ENCODE measurements at regions not wholly inside any gene's neighbourhood (a gene's known extent, or its start where the extent isn't known, plus 50 kb on each side); places are given as distances from the start of the nearest gene placed in this dataset.

DNA sequence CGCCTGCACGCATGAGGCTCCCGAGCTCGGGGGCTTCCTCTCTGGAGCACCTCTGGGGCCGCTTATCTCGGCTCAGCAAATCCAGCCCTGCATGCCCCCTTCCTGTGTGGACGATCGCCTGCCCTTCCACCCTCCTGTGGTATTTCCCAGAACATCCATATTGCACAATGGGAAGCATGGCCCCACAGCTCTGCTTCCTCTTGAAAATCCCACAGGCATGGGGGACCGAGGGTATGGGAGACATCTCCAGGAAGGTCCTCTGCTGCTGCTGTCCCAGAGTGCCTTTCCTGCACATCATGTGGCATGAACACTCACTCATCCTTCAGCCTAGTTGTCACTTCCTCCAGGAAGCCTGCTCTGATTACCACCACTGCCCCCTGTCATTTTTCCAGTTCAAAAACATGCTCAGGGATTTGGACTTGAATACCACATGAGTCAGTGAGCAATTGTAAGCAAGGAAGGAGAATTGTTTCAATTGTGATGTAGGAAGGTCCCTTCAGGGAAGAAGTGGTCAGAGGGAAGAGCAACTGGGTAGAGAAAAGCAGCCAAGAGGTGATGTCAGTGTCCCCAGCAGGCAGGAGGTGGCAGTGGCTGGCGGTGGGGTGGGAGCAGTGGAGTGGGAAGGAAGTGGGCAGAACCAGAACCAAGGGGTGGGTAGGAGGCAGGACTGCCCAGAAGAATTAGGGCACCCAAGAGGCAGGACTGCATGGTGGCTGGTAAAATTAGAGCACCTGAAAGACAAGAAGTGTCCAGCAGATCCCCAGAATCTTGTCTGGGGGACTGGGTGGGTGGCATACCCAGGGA, 67.5 kb upstream of the ZMIZ1 start:
- Histone ChIP-seq H3K9me3 (no peaks in the 10 kb centered on the region), H3K27me3 (ENCODE audit: insufficient read depth in 3 of 3, low read length in 2 of 3) (no peaks in the 10 kb centered on the region), H3K36me3 (ENCODE audit: insufficient read depth in 1 of 2, low read depth in 1 of 2) (no peaks in the 10 kb centered on the region), H3K27ac (peak overlapping the region; percentile 21), H3K4me1 (peaks cover 43% of the 10 kb centered on the region), H3K4me3 (no peak overlapping the region)
- WGBS, 3 donors: 64 to 76% (median 67%) methylated on average over 10 of the region's 10 CpGs
- peak in 1 of 2 donors; percentile 55 for DNase-seq
- intact Hi-C loops (cut with DNase I): no loop called here
- TF ChIP-seq, protein P1, sequence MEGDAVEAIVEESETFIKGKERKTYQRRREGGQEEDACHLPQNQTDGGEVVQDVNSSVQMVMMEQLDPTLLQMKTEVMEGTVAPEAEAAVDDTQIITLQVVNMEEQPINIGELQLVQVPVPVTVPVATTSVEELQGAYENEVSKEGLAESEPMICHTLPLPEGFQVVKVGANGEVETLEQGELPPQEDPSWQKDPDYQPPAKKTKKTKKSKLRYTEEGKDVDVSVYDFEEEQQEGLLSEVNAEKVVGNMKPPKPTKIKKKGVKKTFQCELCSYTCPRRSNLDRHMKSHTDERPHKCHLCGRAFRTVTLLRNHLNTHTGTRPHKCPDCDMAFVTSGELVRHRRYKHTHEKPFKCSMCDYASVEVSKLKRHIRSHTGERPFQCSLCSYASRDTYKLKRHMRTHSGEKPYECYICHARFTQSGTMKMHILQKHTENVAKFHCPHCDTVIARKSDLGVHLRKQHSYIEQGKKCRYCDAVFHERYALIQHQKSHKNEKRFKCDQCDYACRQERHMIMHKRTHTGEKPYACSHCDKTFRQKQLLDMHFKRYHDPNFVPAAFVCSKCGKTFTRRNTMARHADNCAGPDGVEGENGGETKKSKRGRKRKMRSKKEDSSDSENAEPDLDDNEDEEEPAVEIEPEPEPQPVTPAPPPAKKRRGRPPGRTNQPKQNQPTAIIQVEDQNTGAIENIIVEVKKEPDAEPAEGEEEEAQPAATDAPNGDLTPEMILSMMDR (IDR thresholded peaks at IDR 0.05): no peak
- ATAC-seq: peak in 2 of 4 donors; percentile 33 to 42

DNA sequence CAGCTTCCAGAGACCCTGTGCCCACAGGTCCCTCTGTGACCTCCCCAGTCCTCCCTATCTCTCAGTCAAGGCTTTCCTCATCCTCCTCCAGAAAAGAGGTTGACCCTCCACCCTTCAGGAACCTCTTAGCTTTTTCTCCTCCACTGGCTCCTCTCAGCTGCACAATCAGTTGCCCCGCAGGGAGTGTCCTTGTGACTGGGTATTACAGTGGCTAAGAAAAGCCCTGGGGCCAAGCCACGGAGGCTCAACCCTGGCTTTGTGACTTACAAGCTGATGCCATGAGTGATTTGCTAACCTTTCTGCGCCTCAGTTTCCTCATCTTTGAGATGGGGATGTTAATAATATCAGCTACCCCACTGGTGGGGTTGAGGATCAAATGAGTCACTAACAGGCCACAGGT, 66.4 kb upstream of the ZMIZ1 start:
- no peaks in the 10 kb centered on the region for H3K27me3 ChIP-seq (ENCODE audit: insufficient read depth in 3 of 3, low read length in 2 of 3)
- ATAC-seq: peak in 2 of 4 donors; percentile 47 to 49
- H3K9me3 ChIP-seq: no peaks in the 10 kb centered on the region
- no peak overlapping the region for H3K27ac ChIP-seq
- 57 to 83% (median 58%) methylated on average over 3 of the region's 3 CpGs for WGBS, 3 donors
- DNase-seq: peak in 1 of 2 donors; percentile 61
- TF ChIP-seq, protein P1 (IDR thresholded peaks at IDR 0.05): no peak
- H3K4me1 ChIP-seq: peaks cover 44% of the 10 kb centered on the region
- H3K36me3 ChIP-seq (ENCODE audit: insufficient read depth in 1 of 2, low read depth in 1 of 2): no peaks in the 10 kb centered on the region
- intact Hi-C loops (cut with DNase I): no loop called here
- H3K4me3 ChIP-seq: no peak overlapping the region

DNA sequence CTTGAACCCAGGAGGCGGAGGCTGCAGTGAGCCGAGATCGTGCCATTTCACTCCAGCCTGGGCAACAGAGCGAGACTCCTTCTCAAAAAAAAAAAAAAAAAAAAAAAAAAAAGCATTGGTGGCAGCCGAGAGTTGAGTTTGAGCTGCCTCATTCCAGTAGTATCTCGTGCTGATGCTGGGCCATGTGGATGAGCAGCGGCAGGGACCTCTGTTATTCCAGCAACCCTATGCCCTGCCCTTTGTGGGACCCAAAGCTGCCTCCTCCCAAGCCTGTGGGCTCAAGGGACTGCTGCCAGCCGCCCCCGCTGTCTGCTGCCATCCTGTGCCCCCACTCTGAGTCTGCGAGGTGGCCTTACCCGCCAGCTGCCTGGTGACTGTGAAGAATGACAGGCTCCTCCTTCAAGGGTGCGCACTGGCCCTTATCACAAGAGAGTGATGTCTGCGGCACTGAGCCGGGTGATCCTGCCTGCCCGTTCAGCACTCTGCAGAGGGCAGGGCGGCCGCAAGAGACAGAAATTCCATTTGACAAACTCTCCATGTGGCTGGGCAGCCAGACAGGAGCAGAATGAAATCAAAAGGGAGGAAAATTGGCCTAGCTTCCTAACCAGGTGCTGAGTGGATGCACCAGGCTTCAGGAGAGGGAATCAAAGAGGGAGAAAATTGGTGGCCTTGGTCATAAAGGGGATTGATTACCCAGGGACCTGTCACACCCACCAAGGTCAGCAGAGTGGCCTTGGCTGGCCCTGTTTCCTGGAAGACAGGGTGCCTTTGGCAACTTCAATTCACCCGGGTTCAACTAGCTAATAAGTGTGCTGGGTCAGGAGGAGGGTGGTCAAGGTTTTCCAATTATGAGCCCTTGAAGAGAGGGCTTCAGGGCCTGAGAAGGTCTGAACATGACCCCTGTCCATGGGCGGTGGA, 65.3 kb upstream of the ZMIZ1 start:
- peaks cover 44% of the 10 kb centered on the region for H3K4me1 ChIP-seq
- intact Hi-C loops (cut with DNase I): no loop called here
- no peaks in the 10 kb centered on the region for H3K9me3 ChIP-seq
- H3K27me3 ChIP-seq (ENCODE audit: insufficient read depth in 3 of 3, low read length in 2 of 3): no peaks in the 10 kb centered on the region
- no peaks in the 10 kb centered on the region for H3K36me3 ChIP-seq (ENCODE audit: insufficient read depth in 1 of 2, low read depth in 1 of 2)
- WGBS, 3 donors: 77 to 80% (median 79%) methylated on average over 19 of the region's 19 CpGs
- no peak overlapping the region for H3K4me3 ChIP-seq
- H3K27ac ChIP-seq: peak overlapping the region; percentile 76
- peak in 1 of 2 donors; percentile 65 for DNase-seq
- TF ChIP-seq, protein P1 (IDR thresholded peaks at IDR 0.05): no peak
- peak in 3 of 4 donors; percentile 21 to 47 (median 41) for ATAC-seq

DNA sequence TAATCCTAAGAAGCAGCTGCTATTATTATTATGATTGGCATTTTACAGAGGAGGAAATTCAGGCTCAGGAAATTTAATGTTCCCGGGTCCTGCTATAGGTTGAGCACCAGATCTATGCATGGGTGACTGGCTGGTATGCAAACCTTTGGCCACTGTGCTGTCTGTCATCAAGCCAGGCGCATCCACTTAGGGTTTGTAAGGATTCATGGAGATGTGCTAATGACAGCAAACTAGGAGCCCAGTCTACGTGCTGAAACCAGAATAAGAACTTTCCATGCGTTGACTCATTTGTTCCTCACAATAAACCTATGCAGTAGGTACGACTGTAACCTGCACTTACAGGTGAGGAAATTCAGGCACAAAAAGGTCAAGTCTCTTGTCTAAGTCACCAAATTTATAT, 64.5 kb upstream of the ZMIZ1 start:
- ATAC-seq: no peak
- Histone ChIP-seq H3K4me1 (peaks cover 44% of the 10 kb centered on the region), H3K9me3 (no peaks in the 10 kb centered on the region), H3K4me3 (no peak overlapping the region), H3K27me3 (ENCODE audit: insufficient read depth in 3 of 3, low read length in 2 of 3) (no peaks in the 10 kb centered on the region), H3K36me3 (ENCODE audit: insufficient read depth in 1 of 2, low read depth in 1 of 2) (no peaks in the 10 kb centered on the region), H3K27ac (peak overlapping the region; percentile 76)
- TF ChIP-seq, protein P1 (IDR thresholded peaks at IDR 0.05): no peak
- intact Hi-C loops (cut with DNase I): no loop called here
- 65 to 70% (median 67%) methylated on average over 5 of the region's 5 CpGs for WGBS, 3 donors
- peak in 1 of 2 donors; percentile 6 for DNase-seq
